IgD-negative memory B cell (primary cell): ENCODE measurements at regions not wholly inside any gene's neighbourhood (a gene's known extent, or its start where the extent isn't known, plus 50 kb on each side); places are given as distances from the start of the nearest gene placed in this dataset.

ENCODE experiments used
- H3K27ac Mint-ChIP-seq, 3 donors: one replicate each; pipeline ENCODE4 v1.8.0; 2020 to 2022; ENCODE audit warnings: mild to moderate bottlenecking in 3 of 3, mixed read lengths in 3 of 3, moderate library complexity in 1 of 3
- H3K27me3 Mint-ChIP-seq: one replicate; pipeline ENCODE4 v1.8.0; 2021; ENCODE audit warnings: mixed read lengths
- H3K36me3 Mint-ChIP-seq: one replicate; pipeline ENCODE4 v1.8.0; 2020; ENCODE audit warnings: mild to moderate bottlenecking, mixed read lengths
- H3K4me1 Mint-ChIP-seq, 3 donors: one replicate each; pipeline ENCODE4 v1.8.0; 2020 to 2022; ENCODE audit warnings: mixed read lengths in 3 of 3, mild to moderate bottlenecking in 1 of 3
- H3K4me3 Mint-ChIP-seq, 4 donors: one replicate each; pipeline ENCODE4 v1.8.0; 2020 to 2022; ENCODE audit warnings: mild to moderate bottlenecking in 4 of 4, mixed read lengths in 4 of 4, moderate library complexity in 3 of 4
- H3K9me3 Mint-ChIP-seq, 3 donors: one replicate each; pipeline ENCODE4 v1.8.0; 2020 to 2021; ENCODE audit warnings: mixed read lengths in 3 of 3, mild to moderate bottlenecking in 1 of 3

GRCh38 chr7:155167706-155168365, 97.7 kb downstream of the HTR5A start:
- H3K27ac Mint-ChIP-seq = no peak overlapping the region

GRCh38 chr7:155168597-155169480, 98.7 kb downstream of the HTR5A start:
- no peaks in the 10 kb centered on the region for H3K36me3 Mint-ChIP-seq
- H3K4me1 Mint-ChIP-seq = no peaks in the 10 kb centered on the region
- no peak overlapping the region for H3K4me3 Mint-ChIP-seq
- H3K27me3 Mint-ChIP-seq = peaks cover 16% of the 10 kb centered on the region
- no peaks in the 10 kb centered on the region for H3K9me3 Mint-ChIP-seq
- H3K27ac Mint-ChIP-seq = no peak overlapping the region

More at GRCh38 chr7:155167706-155168365, 97.7 kb downstream of the HTR5A start:
- Mint-ChIP-seq H3K36me3 (no peaks in the 10 kb centered on the region), H3K27me3 (peaks cover 18% of the 10 kb centered on the region), H3K9me3 (no peaks in the 10 kb centered on the region), H3K4me1 (no peaks in the 10 kb centered on the region), H3K4me3 (no peak overlapping the region)

- no peaks in the 10 kb centered on the region for H3K4me1 Mint-ChIP-seq
- H3K27me3 Mint-ChIP-seq = peaks cover 17% of the 10 kb centered on the region
- H3K36me3 Mint-ChIP-seq = no peaks in the 10 kb centered on the region
- H3K4me3 Mint-ChIP-seq = no peak overlapping the region
- no peak overlapping the region for H3K27ac Mint-ChIP-seq
- no peaks in the 10 kb centered on the region for H3K9me3 Mint-ChIP-seq
Measured at GRCh38 chr7:155169498-155170065, 99.5 kb downstream of the HTR5A start.

GRCh38 chr7:155170331-155170730, 100.2 kb downstream of the HTR5A start:
- Mint-ChIP-seq H3K36me3 (no peaks in the 10 kb centered on the region), H3K4me1 (no peaks in the 10 kb centered on the region), H3K4me3 (no peak overlapping the region), H3K27ac (no peak overlapping the region), H3K9me3 (no peaks in the 10 kb centered on the region), H3K27me3 (peaks cover 17% of the 10 kb centered on the region)

GRCh38 chr7:155172141-155172540, 102.0 kb downstream of the HTR5A start:
- Mint-ChIP-seq H3K36me3 (peaks cover 6% of the 10 kb centered on the region), H3K27me3 (peaks cover 13% of the 10 kb centered on the region), H3K9me3 (peaks cover 0 to 3% (median 0%) of the 10 kb centered on the region in 3 donors), H3K27ac (no peak overlapping the region), H3K4me3 (peak overlapping the region in 2 of 4 donors; percentile 38 to 63), H3K4me1 (no peaks in the 10 kb centered on the region)

DNA sequence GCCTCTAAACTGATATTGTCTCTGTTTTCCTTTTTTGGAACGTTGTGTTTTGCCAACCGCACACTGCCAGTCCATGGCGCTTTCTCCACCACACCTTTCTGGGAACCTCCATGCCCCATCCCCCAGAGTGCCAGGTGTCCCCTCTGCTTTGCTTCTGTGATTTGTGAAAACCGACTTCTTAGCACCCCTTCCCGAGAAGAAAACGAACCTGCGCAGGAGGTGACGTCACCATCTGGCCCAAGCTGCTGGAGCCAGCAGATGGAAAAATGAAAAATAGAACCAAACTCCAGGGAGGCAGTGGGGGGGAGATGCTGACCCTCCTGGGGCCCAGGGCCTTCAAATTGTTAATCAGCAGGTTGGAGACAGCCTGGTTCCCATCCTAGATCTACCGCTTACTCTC, 103.8 kb downstream of the HTR5A start:
- H3K36me3 Mint-ChIP-seq = peaks cover 9% of the 10 kb centered on the region
- no peaks in the 10 kb centered on the region for H3K4me1 Mint-ChIP-seq
- peaks cover 9% of the 10 kb centered on the region for H3K27me3 Mint-ChIP-seq
- peaks cover 0 to 3% (median 0%) of the 10 kb centered on the region in 3 donors for H3K9me3 Mint-ChIP-seq
- no peak overlapping the region for H3K4me3 Mint-ChIP-seq
- H3K27ac Mint-ChIP-seq = no peak overlapping the region

GRCh38 chr7:155178096-155178495, 108.0 kb downstream of the HTR5A start:
- no peaks in the 10 kb centered on the region for H3K4me1 Mint-ChIP-seq
- H3K27ac Mint-ChIP-seq = no peak overlapping the region
- H3K9me3 Mint-ChIP-seq = peaks cover 0 to 3% (median 3%) of the 10 kb centered on the region in 3 donors
- peaks cover 6% of the 10 kb centered on the region for H3K27me3 Mint-ChIP-seq
- H3K4me3 Mint-ChIP-seq = no peak overlapping the region
- peaks cover 9% of the 10 kb centered on the region for H3K36me3 Mint-ChIP-seq

GRCh38 chr7:155181768-155182167, 111.6 kb downstream of the HTR5A start:
- H3K9me3 Mint-ChIP-seq = peaks cover 14 to 15% (median 14%) of the 10 kb centered on the region in 3 donors
- peaks cover 6% of the 10 kb centered on the region for H3K27me3 Mint-ChIP-seq
- no peak overlapping the region for H3K27ac Mint-ChIP-seq
- no peaks in the 10 kb centered on the region for H3K4me1 Mint-ChIP-seq
- peaks cover 6% of the 10 kb centered on the region for H3K36me3 Mint-ChIP-seq
- no peak overlapping the region for H3K4me3 Mint-ChIP-seq

DNA sequence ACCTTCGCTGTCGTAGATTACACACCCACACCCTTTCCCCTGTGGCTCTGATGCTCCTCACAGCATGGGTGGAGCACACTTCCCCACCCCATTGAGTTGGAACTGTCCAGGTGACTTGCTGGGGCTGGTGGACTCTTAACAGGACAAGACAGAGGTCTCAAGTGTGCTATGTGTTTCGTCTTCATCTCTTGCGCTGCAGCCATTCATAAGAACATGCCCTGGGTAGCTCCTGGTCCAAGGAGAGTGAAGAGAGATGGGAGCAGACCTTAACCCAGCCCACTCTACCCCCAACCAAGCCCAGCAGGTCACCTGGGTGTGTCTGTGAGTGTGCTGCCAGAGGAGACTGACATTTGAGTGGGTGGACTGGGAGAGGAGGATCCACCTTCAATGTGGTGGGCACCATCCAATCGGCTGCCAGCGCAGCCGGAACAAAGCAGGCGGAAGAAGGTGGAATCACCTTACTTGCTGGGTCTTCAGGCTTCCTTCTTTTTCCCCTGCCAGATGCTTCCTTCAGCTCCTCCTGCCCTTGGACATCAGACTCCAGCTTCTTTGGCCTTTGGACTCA, 112.4 kb downstream of the HTR5A start:
- Mint-ChIP-seq H3K27ac (no peak overlapping the region), H3K4me3 (no peak overlapping the region), H3K36me3 (peaks cover 3% of the 10 kb centered on the region), H3K9me3 (peaks cover 14 to 15% (median 14%) of the 10 kb centered on the region in 3 donors), H3K27me3 (peaks cover 6% of the 10 kb centered on the region), H3K4me1 (no peaks in the 10 kb centered on the region)

DNA sequence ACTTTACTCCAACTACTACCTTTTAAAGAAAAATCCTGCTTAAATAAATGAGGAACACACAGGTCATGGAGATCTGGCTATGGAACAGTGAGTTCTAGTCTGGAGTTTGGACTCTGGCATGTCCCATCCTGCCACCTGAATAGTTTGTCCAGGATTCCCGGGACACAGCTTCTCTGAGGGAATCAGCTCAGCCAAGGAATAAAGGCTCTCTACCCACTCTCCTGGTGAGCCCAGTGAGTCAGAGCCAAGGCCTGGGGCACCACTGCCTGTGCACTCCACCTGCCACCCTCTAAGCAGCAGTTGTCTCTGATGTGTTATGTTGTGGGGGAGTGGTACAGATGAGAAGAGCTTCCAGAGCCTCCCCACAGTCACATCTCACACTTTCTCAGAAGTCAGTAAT, 113.5 kb downstream of the HTR5A start:
- H3K4me1 Mint-ChIP-seq = no peaks in the 10 kb centered on the region
- no peak overlapping the region for H3K27ac Mint-ChIP-seq
- H3K36me3 Mint-ChIP-seq = peaks cover 3% of the 10 kb centered on the region
- H3K9me3 Mint-ChIP-seq = peaks cover 14 to 15% (median 14%) of the 10 kb centered on the region in 3 donors
- peaks cover 6% of the 10 kb centered on the region for H3K27me3 Mint-ChIP-seq
- H3K4me3 Mint-ChIP-seq = no peak overlapping the region

- Mint-ChIP-seq H3K4me3 (no peak overlapping the region), H3K36me3 (peaks cover 3% of the 10 kb centered on the region), H3K4me1 (no peaks in the 10 kb centered on the region), H3K27me3 (peaks cover 7% of the 10 kb centered on the region), H3K9me3 (peaks cover 14 to 15% (median 14%) of the 10 kb centered on the region in 3 donors), H3K27ac (no peak overlapping the region)
Measured at GRCh38 chr7:155184923-155185322, 112.8 kb upstream of the INSIG1 start.

DNA sequence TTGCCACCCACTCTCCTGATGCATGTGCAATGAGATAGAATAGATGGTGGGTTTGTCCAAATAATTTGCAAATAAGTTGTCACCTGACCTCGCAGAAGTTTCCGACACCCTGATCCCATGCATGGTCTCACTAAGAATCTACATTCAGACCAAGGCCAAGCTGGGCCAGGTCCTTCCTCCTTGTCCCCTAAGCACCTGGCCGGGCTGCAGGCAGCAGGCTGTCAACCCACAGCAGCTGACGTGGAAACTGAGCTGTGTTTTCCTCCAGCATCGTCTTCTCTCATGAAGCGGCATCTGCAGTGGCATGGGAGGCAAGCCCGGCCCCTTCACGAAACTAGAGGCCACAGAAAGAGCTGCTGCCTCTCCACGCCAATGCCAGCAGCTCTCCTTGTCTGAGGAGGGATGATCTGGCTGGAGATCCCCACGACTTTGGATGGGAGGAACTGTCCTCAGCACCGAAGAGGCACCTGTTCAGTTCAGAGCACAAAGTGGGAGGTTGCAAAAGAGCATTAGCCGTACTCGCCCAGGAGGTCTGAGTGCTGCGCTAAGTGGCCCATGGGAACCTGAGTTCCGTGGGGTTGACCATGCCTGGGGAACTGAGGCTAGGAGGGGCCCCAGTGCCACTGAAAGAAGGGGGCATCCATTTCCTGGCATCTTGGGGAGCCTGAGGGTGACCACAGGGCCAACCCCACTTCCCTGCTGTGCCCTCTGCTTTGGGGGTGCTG, 110.5 kb upstream of the INSIG1 start:
- H3K27me3 Mint-ChIP-seq = peaks cover 8% of the 10 kb centered on the region
- H3K9me3 Mint-ChIP-seq = peaks cover 11 to 15% (median 14%) of the 10 kb centered on the region in 3 donors
- peaks cover 3% of the 10 kb centered on the region for H3K36me3 Mint-ChIP-seq
- peak overlapping the region in 1 of 4 donors; percentile 28 for H3K4me3 Mint-ChIP-seq
- no peak overlapping the region for H3K27ac Mint-ChIP-seq
- peaks cover 0 to 3% (median 1%) of the 10 kb centered on the region in 3 donors for H3K4me1 Mint-ChIP-seq

- Mint-ChIP-seq H3K36me3 (peaks cover 3% of the 10 kb centered on the region), H3K27me3 (peaks cover 8% of the 10 kb centered on the region), H3K4me3 (no peak overlapping the region), H3K9me3 (peaks cover 11 to 15% (median 14%) of the 10 kb centered on the region in 3 donors), H3K27ac (no peak overlapping the region), H3K4me1 (peaks cover 0 to 3% (median 1%) of the 10 kb centered on the region in 3 donors)
Measured at GRCh38 chr7:155188357-155188756, 109.3 kb upstream of the INSIG1 start.

DNA sequence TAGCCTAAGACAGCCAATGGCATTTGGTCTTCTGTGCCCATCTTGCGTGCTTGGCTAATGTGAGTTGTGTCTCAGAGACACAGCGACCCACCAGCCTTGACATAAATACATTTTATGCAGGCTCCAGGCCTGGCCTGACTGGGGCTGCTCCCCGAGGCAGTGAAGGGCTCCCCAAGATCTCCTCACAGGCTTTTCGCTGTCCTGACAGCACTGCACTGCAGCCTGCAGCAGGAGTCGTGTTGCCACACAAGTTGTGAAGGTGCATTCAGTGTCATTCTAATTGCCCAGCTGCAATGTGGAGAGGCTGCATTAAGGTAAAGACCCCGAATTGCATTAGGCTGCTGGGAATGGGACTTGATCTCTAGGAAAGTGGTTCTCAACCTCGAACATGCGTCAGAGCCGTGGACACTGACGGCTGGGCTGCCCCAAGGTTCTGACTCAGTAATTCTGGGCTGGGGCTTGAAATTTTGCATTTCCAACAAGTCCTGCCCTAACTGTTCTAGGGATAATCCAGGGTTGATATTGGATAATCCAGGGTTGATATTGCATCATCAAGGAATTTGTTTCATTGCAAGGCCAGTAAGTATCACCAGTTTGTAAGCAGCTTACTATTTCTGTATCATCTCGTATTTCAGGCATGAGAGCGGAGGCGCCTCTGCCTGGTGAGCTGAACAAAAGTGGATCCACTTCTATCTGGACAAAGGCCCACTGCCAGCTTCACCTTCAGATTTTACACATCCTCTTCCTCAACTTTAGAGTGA, 108.7 kb upstream of the INSIG1 start:
- Mint-ChIP-seq H3K9me3 (peaks cover 11 to 14% (median 13%) of the 10 kb centered on the region in 3 donors), H3K36me3 (no peaks in the 10 kb centered on the region), H3K4me1 (peaks cover 0 to 3% (median 1%) of the 10 kb centered on the region in 3 donors), H3K4me3 (no peak overlapping the region), H3K27ac (no peak overlapping the region), H3K27me3 (peaks cover 8% of the 10 kb centered on the region)
